Panc1 (cell line): ENCODE measurements at regions not wholly inside any gene's neighbourhood (a gene's known extent, or its start where the extent isn't known, plus 50 kb on each side); places are given as distances from the start of the nearest gene placed in this dataset.

Experiments
- POLR2AphosphoS5 ChIP-seq: IDR thresholded peaks from 2 replicates; pipeline ENCODE4 v1.6.1; 2012; ENCODE audit warnings: mild to moderate bottlenecking, low read depth, low read length, moderate library complexity
- TF ChIP-seq, protein P1 (sequence below): fragments of 450-650 bp; IDR thresholded peaks from 2 replicates; pipeline ENCODE4 v1.5.1; 2017; ENCODE audit warnings: mild to moderate bottlenecking
- TF ChIP-seq, protein P2 (sequence below), 2 experiments: IDR thresholded peaks; 2 replicates each; pipeline ENCODE4 v1.6.1; 2011 to 2012; ENCODE audit warnings: low read depth in 2 of 2, control low read depth in 1 of 2, low read length in 1 of 2, mild to moderate bottlenecking in 1 of 2, moderate library complexity in 1 of 2; ENCODE audit not compliant: insufficient read depth in 1 of 2

DNA sequence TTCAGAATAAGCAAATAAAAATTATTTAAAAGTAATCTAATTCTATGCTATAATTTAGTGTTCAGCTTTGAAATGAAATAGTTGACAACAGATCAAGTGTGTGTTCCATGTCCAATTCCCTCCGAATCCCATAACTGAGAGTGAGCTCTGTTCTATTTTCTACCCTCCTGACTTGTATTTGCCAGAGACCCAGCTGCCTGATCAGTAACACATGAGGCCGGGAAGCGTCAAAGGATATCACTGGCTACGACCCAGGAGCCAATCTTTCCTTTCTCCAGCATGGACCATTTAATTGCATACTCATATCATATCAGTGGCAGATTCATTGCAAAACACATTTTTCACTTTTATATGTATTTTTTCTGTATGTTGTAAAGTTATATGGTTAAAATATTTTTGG, 108.8 kb upstream of the TSPAN8 start:
- TF ChIP-seq, protein P1, sequence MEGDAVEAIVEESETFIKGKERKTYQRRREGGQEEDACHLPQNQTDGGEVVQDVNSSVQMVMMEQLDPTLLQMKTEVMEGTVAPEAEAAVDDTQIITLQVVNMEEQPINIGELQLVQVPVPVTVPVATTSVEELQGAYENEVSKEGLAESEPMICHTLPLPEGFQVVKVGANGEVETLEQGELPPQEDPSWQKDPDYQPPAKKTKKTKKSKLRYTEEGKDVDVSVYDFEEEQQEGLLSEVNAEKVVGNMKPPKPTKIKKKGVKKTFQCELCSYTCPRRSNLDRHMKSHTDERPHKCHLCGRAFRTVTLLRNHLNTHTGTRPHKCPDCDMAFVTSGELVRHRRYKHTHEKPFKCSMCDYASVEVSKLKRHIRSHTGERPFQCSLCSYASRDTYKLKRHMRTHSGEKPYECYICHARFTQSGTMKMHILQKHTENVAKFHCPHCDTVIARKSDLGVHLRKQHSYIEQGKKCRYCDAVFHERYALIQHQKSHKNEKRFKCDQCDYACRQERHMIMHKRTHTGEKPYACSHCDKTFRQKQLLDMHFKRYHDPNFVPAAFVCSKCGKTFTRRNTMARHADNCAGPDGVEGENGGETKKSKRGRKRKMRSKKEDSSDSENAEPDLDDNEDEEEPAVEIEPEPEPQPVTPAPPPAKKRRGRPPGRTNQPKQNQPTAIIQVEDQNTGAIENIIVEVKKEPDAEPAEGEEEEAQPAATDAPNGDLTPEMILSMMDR, result no peak
- TF ChIP-seq, protein P2, sequence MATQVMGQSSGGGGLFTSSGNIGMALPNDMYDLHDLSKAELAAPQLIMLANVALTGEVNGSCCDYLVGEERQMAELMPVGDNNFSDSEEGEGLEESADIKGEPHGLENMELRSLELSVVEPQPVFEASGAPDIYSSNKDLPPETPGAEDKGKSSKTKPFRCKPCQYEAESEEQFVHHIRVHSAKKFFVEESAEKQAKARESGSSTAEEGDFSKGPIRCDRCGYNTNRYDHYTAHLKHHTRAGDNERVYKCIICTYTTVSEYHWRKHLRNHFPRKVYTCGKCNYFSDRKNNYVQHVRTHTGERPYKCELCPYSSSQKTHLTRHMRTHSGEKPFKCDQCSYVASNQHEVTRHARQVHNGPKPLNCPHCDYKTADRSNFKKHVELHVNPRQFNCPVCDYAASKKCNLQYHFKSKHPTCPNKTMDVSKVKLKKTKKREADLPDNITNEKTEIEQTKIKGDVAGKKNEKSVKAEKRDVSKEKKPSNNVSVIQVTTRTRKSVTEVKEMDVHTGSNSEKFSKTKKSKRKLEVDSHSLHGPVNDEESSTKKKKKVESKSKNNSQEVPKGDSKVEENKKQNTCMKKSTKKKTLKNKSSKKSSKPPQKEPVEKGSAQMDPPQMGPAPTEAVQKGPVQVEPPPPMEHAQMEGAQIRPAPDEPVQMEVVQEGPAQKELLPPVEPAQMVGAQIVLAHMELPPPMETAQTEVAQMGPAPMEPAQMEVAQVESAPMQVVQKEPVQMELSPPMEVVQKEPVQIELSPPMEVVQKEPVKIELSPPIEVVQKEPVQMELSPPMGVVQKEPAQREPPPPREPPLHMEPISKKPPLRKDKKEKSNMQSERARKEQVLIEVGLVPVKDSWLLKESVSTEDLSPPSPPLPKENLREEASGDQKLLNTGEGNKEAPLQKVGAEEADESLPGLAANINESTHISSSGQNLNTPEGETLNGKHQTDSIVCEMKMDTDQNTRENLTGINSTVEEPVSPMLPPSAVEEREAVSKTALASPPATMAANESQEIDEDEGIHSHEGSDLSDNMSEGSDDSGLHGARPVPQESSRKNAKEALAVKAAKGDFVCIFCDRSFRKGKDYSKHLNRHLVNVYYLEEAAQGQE (IDR thresholded peaks at IDR 0.05; ENCODE audit: insufficient read depth in 1 of 2, low read depth in 2 of 2, low read length in 1 of 2), result no peak
- TF ChIP-seq POLR2AphosphoS5, result no peak
